H1 (cell line): ENCODE measurements at regions not wholly inside any gene's neighbourhood (a gene's known extent, or its start where the extent isn't known, plus 50 kb on each side); places are given as distances from the start of the nearest gene placed in this dataset.

ENCODE experiments used
- CTCF ChIA-PET: fragments of 300-600 bp; sonication (Branson Sonifier 250); formaldehyde crosslinking; loops from one replicate; lab custom pipeline; 2021; ENCODE audit not compliant: partially characterized antibody; lab: Charles Lee
- POLR2A ChIA-PET: fragments of 300-600 bp; sonication (Branson Sonifier 250); formaldehyde crosslinking; loops from one replicate; lab custom pipeline; 2021; ENCODE audit warnings: inconsistent platforms; ENCODE audit not compliant: partially characterized antibody; lab: Charles Lee
- DNase-seq, 2 experiments: peaks; one replicate each; pipeline versions ENCODE4 v3.0.0 to v3.0.0-alpha.2; 2010 to 2022; ENCODE audit warnings: low spot score in 2 of 2, low read depth in 1 of 2, mixed read lengths in 1 of 2
- FAIRE-seq: peaks from 2 replicates; lab custom pipeline; 2011; peaks lifted over from hg19 to GRCh38; lab: Jason Lieb, UNC
- H2AFZ ChIP-seq: 2 replicates; pipeline ENCODE4 v1.8.1; 2012; ENCODE audit warnings: low read length, inconsistent platforms
- H2AK5ac ChIP-seq: 2 replicates; pipeline ENCODE4 v1.6.1; 2013; ENCODE audit warnings: low read depth, low read length
- H2BK120ac ChIP-seq: replicated peaks from 2 replicates; pipeline ENCODE3; 2013; ENCODE audit warnings: low read depth, low read length, inconsistent platforms
- H2BK12ac ChIP-seq: 2 replicates; pipeline ENCODE4 v1.6.1; 2013; ENCODE audit warnings: low read depth, low read length
- H2BK15ac ChIP-seq: 2 replicates; pipeline ENCODE4 v1.6.1; 2013; ENCODE audit warnings: low read length
- H2BK20ac ChIP-seq: 2 replicates; pipeline ENCODE4 v1.6.1; 2013; ENCODE audit warnings: low read length
- H2BK5ac ChIP-seq: 2 replicates; pipeline ENCODE4 v1.6.1; 2013; ENCODE audit warnings: low read depth, low read length
- H3K14ac ChIP-seq: 2 replicates; pipeline ENCODE4 v1.6.1; 2013; ENCODE audit warnings: inconsistent platforms; ENCODE audit not compliant: insufficient read length
- H3K18ac ChIP-seq: 2 replicates; pipeline ENCODE4 v1.6.1; 2013; ENCODE audit warnings: low read length; ENCODE audit errors: extremely low read depth
- H3K23ac ChIP-seq: 2 replicates; pipeline ENCODE4 v1.6.1; 2013; ENCODE audit warnings: inconsistent platforms; ENCODE audit not compliant: insufficient read length
- H3K23me2 ChIP-seq: 2 replicates; pipeline ENCODE4 v1.6.1; 2013; ENCODE audit warnings: low read depth, low read length
- H3K27ac ChIP-seq: 2 replicates; pipeline ENCODE4 v1.6.1; 2011; ENCODE audit warnings: low read depth, low read length, inconsistent platforms
- H3K27me3 ChIP-seq, 4 experiments: replicated peaks in 1 of 4; 1 replicate in 1 of 4; 2 replicates in 3 of 4; pipeline versions ENCODE4 v1.6.1 to v1.8.1; 2011 to 2013; ENCODE audit warnings: low read length in 3 of 4, mild to moderate bottlenecking in 3 of 4, inconsistent platforms in 2 of 4, mixed read lengths in 2 of 4, moderate library complexity in 1 of 4; ENCODE audit not compliant: control insufficient read depth in 3 of 4, insufficient read depth in 3 of 4; ENCODE audit errors: extremely low read depth in 1 of 4
- H3K36me3 ChIP-seq, 4 experiments: 2 replicates each; pipeline versions ENCODE4 v1.6.1 to v1.8.1; 2011 to 2013; ENCODE audit warnings: mild to moderate bottlenecking in 4 of 4, low read length in 3 of 4, moderate library complexity in 2 of 4, control low read depth in 1 of 4, inconsistent platforms in 1 of 4; ENCODE audit not compliant: insufficient read depth in 4 of 4, control insufficient read depth in 2 of 4
- H3K4ac ChIP-seq: replicated peaks from 2 replicates; pipeline ENCODE3; 2013; ENCODE audit warnings: low read length, low read depth, mixed read lengths, inconsistent platforms; ENCODE audit not compliant: insufficient read length
- H3K4me1 ChIP-seq, 4 experiments: replicated peaks in 1 of 4; 1 replicate in 1 of 4; 2 replicates in 3 of 4; pipeline versions ENCODE4 v1.6.1 to v1.8.1; 2011 to 2013; ENCODE audit warnings: low read length in 3 of 4, inconsistent platforms in 2 of 4, mixed read lengths in 1 of 4; ENCODE audit not compliant: insufficient read depth in 4 of 4, control insufficient read depth in 3 of 4
- H3K4me2 ChIP-seq, 2 experiments: 2 replicates each; pipeline versions ENCODE4 v1.6.1 to v1.8.1; 2011 to 2013; ENCODE audit warnings: low read depth in 2 of 2, low read length in 2 of 2, control low read depth in 1 of 2, inconsistent platforms in 1 of 2, mild to moderate bottlenecking in 1 of 2; ENCODE audit not compliant: insufficient read depth in 1 of 2
- H3K4me3 ChIP-seq, 4 experiments: fragments of 200-600, 300-600 bp in 1 of 4; sonication (generic), shearing (Covaris generic), sonication (Bioruptor Twin) in 1 of 4; 2 replicates each; pipeline versions ENCODE4 v1.5.1 to v1.8.1; 2011 to 2016; ENCODE audit warnings: low read length in 4 of 4, low read depth in 3 of 4, control low read depth in 2 of 4, inconsistent platforms in 2 of 4, mild to moderate bottlenecking in 2 of 4, mixed read lengths in 1 of 4, moderate library complexity in 1 of 4; ENCODE audit not compliant: insufficient read depth in 2 of 4; ENCODE audit errors: extremely low read depth in 1 of 4
- H3K56ac ChIP-seq: replicated peaks from 2 replicates; pipeline ENCODE3; 2013; ENCODE audit warnings: low read depth, mild to moderate bottlenecking, mixed read lengths, low read length, inconsistent platforms; ENCODE audit not compliant: insufficient read length
- H3K79me1 ChIP-seq: 2 replicates; pipeline ENCODE4 v1.6.1; 2013; ENCODE audit warnings: low read depth, low read length, control low read depth
- H3K79me2 ChIP-seq, 2 experiments: 2 replicates each; pipeline versions ENCODE4 v1.6.1 to v1.8.1; 2012 to 2013; ENCODE audit warnings: low read length in 2 of 2, mild to moderate bottlenecking in 2 of 2, inconsistent platforms in 1 of 2; ENCODE audit not compliant: insufficient read depth in 2 of 2, control insufficient read depth in 1 of 2
- H3K9ac ChIP-seq, 4 experiments: replicated peaks in 1 of 4; 1 replicate in 1 of 4; 2 replicates in 3 of 4; pipeline versions ENCODE4 v1.6.1 to v1.8.1; 2011 to 2013; ENCODE audit warnings: low read depth in 3 of 4, low read length in 3 of 4, control low read depth in 2 of 4, mild to moderate bottlenecking in 2 of 4, moderate library complexity in 2 of 4, inconsistent platforms in 1 of 4; ENCODE audit errors: extremely low read depth in 1 of 4
- H3K9me3 ChIP-seq, 2 experiments: 2 replicates each; pipeline versions ENCODE4 v1.6.1 to v1.8.1; 2012 to 2013; ENCODE audit warnings: mild to moderate bottlenecking in 2 of 2, moderate library complexity in 2 of 2, control low read depth in 1 of 2, inconsistent platforms in 1 of 2, low read depth in 1 of 2, low read length in 1 of 2, mixed read lengths in 1 of 2; ENCODE audit not compliant: insufficient read depth in 2 of 2
- H4K20me1 ChIP-seq, 2 experiments: replicated peaks in 1 of 2; 2 replicates each; pipeline versions ENCODE3 to v1.8.1; 2011 to 2013; ENCODE audit warnings: inconsistent platforms in 2 of 2, low read length in 2 of 2, mild to moderate bottlenecking in 1 of 2; ENCODE audit not compliant: insufficient read depth in 2 of 2, control insufficient read depth in 1 of 2
- H4K5ac ChIP-seq: 2 replicates; pipeline ENCODE4 v1.6.1; 2013; ENCODE audit warnings: low read length, low read depth, mixed read lengths, inconsistent platforms; ENCODE audit not compliant: insufficient read length
- H4K8ac ChIP-seq: 2 replicates; pipeline ENCODE4 v1.8.0; 2013; ENCODE audit warnings: mild to moderate bottlenecking, moderate library complexity, low read length, inconsistent platforms; ENCODE audit not compliant: insufficient read depth; ENCODE audit errors: extremely low read depth
- H4K91ac ChIP-seq: replicated peaks from 2 replicates; pipeline ENCODE3; 2013; ENCODE audit warnings: low read length, mixed read lengths, inconsistent platforms; ENCODE audit not compliant: insufficient read length
- ASH2L ChIP-seq: fragments of 200-600, 300-600 bp; sonication (generic); IDR thresholded peaks from one replicate; pipeline ENCODE4 v1.7.1; 2017; ENCODE audit warnings: low read length
- POLR2A ChIP-seq, 2 experiments: IDR thresholded peaks; 1 replicate in 1 of 2; 2 replicates in 1 of 2; pipeline ENCODE4 v1.6.1; 2011; ENCODE audit warnings: low read depth in 2 of 2, low read length in 2 of 2, mild to moderate bottlenecking in 2 of 2; ENCODE audit errors: control extremely low read depth in 1 of 2
- SRF ChIP-seq: IDR thresholded peaks from 2 replicates; pipeline ENCODE4 v1.6.1; 2011; ENCODE audit warnings: mild to moderate bottlenecking, low read depth, low read length, moderate library complexity
- TAF7 ChIP-seq: optimal IDR thresholded peaks from 2 replicates; pipeline ENCODE3; 2011; ENCODE audit warnings: low read depth, mild to moderate bottlenecking, inconsistent platforms, low read length, moderate library complexity, borderline replicate concordance
- TEAD4 ChIP-seq: IDR thresholded peaks from 2 replicates; pipeline ENCODE4 v1.6.1; 2012; ENCODE audit warnings: low read depth, low read length, inconsistent platforms, mixed read lengths
- WGBS, 2 experiments: shearing (Covaris generic) in 1 of 2; methylation state at CpG; one replicate each; pipeline versions ENCODE4 v1.1.6 to v1.1.7; 2013 to 2015; ENCODE audit warnings: low lambda C conversion rate in 2 of 2, mixed read lengths in 2 of 2, inconsistent platforms in 1 of 2, low coverage in 1 of 2, missing lambda C conversion rate in 1 of 2; ENCODE audit not compliant: insufficient replicate concordance in 2 of 2, insufficient coverage in 1 of 2, insufficient read length in 1 of 2; ENCODE audit errors: extremely low coverage in 1 of 2, missing lambda C conversion rate in 1 of 2; 5-methylcytosine and 5-hydroxymethylcytosine counted together

GRCh38 chr2:204251998-204252376 is 293.3 kb upstream of the PARD3B start:
- ChIA-PET POLR2A (no interaction called here), CTCF (interaction anchor here (1.1 to 4.8 kb wide), 2 partner anchors 9 to 201 kb away, joined by 4 to 41 read pairs; no protein-coding TSS in a partner anchor)
- Histone ChIP-seq H4K5ac (no peak overlapping the region), H4K20me1 (no peaks in the 10 kb centered on the region), H3K79me2 (no peaks in the 10 kb centered on the region), H3K18ac (no peak overlapping the region), H2BK15ac (no peak overlapping the region), H3K9ac (no peak overlapping the region), H3K4me2 (no peak overlapping the region), H3K4me3 (no peak overlapping the region), H3K27me3 (peaks cover 0 to 1% (median 0%) of the 10 kb centered on the region in 4 experiments; a peak in 1 of 7 replicates), H2AFZ (no peak overlapping the region), H3K4me1 (no peaks in the 10 kb centered on the region), H2AK5ac (no peak overlapping the region), H4K91ac (no peak overlapping the region), H3K14ac (no peak overlapping the region), H3K27ac (no peak overlapping the region), H3K79me1 (no peaks in the 10 kb centered on the region), H2BK5ac (no peak overlapping the region), H3K23ac (no peak overlapping the region), H3K56ac (no peak overlapping the region), H2BK20ac (no peak overlapping the region), H3K9me3 (no peaks in the 10 kb centered on the region), H2BK120ac (no peak overlapping the region), H2BK12ac (no peak overlapping the region), H3K36me3 (no peaks in the 10 kb centered on the region), H4K8ac (no peak overlapping the region), H3K4ac (no peak overlapping the region), H3K23me2 (peaks cover 2% of the 10 kb centered on the region; the same call in 1 of the 2 replicates)
- DNase-seq (no peak), FAIRE-seq (no peak)
- 83% methylated on average over 11 of the region's 11 CpGs; no CpG with 5 or more reads in 1 of the 2 experiments for WGBS, 2 experiments
- TF ChIP-seq POLR2A (IDR thresholded peaks at IDR 0.05; ENCODE audit: control extremely low read depth in 1 of 2, low read depth in 2 of 2, low read length in 2 of 2) (no peak), ASH2L (no peak), TEAD4 (no peak), TAF7 (no peak), SRF (no peak)
